ENCODE measurements at regions not wholly inside any gene's neighbourhood (a gene's known extent, or its start where the extent isn't known, plus 50 kb on each side); places are given as distances from the start of the nearest gene placed in this dataset.

- H3K4me3 ChIP-seq (ENCODE audit: low read depth, low read length): no peak overlapping the region
- TF ChIP-seq CTCF (IDR thresholded peaks at IDR 0.05; ENCODE audit: insufficient read depth, low read length): no peak
- no peak for DNase-seq (ENCODE audit: low read depth)
Measured at GRCh38 chr3:106214641-106215040, 345.8 kb upstream of the CBLB start.

- no peak for TF ChIP-seq CTCF (IDR thresholded peaks at IDR 0.05; ENCODE audit: insufficient read depth, low read length)
- H3K4me3 ChIP-seq (ENCODE audit: low read depth, low read length): no peak overlapping the region
- DNase-seq (ENCODE audit: low read depth): no peak
Measured at GRCh38 chr3:106215047-106215446, 346.2 kb upstream of the CBLB start.

- no peak overlapping the region for H3K4me3 ChIP-seq (ENCODE audit: low read depth, low read length)
- TF ChIP-seq CTCF (IDR thresholded peaks at IDR 0.05; ENCODE audit: insufficient read depth, low read length): no peak
- no peak for DNase-seq (ENCODE audit: low read depth)
Measured at GRCh38 chr3:106217745-106218144, 348.9 kb upstream of the CBLB start.

GRCh38 chr3:106227068-106227467, 358.3 kb upstream of the CBLB start:
- no peak for TF ChIP-seq CTCF (IDR thresholded peaks at IDR 0.05; ENCODE audit: insufficient read depth, low read length)
- no peak overlapping the region for H3K4me3 ChIP-seq (ENCODE audit: low read depth, low read length)
- DNase-seq (ENCODE audit: low read depth): no peak

DNA sequence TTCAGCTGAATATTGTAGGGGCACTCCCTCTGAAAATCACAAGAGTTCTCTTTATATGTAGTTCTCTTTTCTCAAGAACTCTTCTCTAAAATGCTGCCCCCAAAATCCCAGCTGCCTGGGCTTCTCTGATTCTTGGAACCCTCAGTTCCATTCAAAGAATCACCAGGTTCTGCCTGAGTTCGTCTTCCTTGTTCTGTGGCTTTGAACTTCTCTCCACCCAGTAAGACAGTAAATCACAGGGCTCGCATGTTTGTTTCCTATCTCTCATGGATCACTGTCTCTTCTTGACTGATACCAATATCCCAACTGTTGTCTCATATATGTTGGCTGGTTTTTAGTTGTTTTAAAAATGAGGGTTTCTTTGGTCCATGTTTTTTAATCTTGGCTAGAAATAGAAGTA, 359.5 kb upstream of the CBLB start:
- no peak for TF ChIP-seq CTCF (IDR thresholded peaks at IDR 0.05; ENCODE audit: insufficient read depth, low read length)
- DNase-seq (ENCODE audit: low read depth): no peak
- no peak overlapping the region for H3K4me3 ChIP-seq (ENCODE audit: low read depth, low read length)

GRCh38 chr3:106229495-106230278, 360.9 kb upstream of the CBLB start:
- no peak for TF ChIP-seq CTCF (IDR thresholded peaks at IDR 0.05; ENCODE audit: insufficient read depth, low read length)
- DNase-seq (ENCODE audit: low read depth): no peak
- no peak overlapping the region for H3K4me3 ChIP-seq (ENCODE audit: low read depth, low read length)

GRCh38 chr3:106231086-106231485, 362.3 kb upstream of the CBLB start:
- no peak for DNase-seq (ENCODE audit: low read depth)
- no peak for TF ChIP-seq CTCF (IDR thresholded peaks at IDR 0.05; ENCODE audit: insufficient read depth, low read length)
- no peak overlapping the region for H3K4me3 ChIP-seq (ENCODE audit: low read depth, low read length)
